ENCODE measurements at regions not wholly inside any gene's neighbourhood (a gene's known extent, or its start where the extent isn't known, plus 50 kb on each side); places are given as distances from the start of the nearest gene placed in this dataset.

DNA sequence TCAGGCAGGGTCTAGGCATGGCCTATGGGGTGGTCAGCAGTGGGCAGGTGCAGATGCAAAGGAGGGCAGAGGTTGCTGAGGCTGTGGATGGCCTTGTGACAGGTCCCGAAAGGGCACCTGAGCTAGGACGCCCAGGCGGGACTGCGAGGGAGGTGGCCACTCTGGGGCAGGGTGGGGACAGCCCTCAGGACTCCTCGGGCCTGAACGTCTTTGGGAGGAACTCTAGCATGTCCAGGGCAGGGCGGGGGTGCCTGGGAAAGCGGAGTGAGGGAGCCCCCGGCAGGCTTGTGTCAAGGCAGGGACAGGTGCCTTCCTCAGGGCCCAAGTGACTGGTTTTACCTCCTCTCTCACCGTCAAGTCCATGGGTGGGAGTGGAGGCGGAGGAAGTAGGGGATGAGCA is 125.4 kb upstream of the WNT4 start:
- no peak for DNase-seq

DNA sequence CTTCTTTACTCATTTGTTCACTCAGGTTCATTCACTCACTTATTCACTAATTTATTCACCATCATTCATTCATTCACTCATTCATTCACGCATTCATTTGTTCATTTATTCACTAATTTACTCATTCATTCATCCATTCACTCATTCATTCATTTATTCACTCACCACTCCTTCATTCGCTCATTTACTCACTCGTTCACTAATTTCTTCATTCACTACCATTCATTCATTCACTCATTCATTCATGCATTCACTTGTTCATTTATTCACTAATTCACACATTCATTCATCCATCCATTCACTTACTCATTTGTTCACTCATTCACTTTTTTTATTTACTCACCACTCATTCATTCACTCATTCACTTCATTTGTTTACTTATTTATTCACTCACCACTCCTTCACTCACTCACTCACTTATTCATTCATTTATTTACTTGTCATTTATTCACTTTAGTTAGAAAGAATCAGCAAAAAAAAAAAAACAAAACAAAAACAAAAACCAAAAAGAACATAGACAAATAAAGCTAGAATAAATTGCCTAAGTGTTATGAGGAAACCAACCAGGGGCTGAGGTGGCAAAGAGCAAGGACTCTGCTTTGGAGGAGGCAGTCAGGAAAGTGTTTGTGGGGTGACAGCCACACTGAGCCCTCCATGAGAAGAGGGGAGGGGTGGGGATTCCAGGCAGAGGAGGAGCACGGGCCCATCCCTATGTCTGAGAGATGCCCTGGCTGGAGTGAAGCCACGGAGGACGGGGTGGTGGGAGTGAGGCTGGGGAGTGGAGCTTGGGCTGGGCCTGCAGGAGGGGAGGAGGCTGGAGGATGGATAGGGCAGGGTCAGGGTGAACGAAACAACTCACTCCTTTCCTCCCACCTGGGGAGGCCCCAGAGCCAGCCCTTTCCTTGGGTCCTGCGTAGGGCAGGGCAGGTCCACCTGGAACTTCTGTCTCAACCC is 129.2 kb upstream of the WNT4 start:
- DNase-seq = no peak

DNA sequence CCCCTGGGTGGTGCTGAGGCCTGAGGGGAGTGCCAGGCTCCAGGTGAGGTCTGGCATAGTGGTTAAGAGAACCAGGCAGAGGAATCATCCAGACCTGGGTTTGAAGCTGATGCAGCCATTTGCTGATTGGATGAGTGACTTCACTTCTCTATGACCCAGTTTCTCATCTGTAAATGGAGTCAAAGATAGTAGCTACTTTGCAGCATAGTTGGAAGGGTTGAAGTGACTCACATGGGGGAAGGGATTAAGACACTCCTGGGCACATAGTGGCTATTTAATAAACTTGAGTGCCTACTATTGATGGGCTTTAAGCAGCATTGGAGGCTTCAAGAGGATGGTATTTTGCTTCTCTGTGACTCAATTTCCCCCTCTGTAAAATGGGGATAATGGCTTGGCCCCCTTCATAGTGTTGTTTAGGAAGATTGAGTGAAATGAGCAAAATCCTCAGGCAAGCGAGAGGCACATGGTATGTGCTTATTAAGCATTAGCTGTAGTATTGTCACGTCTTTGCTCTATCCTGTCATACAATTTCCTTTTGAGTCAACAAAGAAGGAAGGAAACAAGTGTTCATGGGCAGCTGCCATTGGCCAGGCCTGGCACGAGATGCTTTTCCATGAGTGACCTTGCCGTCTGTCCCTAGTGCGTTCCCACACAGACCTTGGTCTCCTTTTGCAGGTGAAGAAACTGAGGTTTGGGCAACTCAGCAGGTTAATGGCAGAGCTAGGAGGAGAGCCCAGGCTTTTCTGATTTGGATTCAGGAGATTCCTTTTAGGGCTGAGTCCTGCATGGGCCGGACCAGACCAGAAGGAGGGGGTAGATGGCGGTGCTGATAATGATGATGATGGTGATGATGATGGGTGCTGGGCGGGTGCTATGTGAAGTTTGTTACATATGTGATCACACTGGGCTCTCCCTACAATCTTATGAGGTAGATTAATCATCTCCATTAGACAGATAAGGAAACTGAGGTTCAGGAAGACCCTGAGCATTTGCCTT is 131.1 kb upstream of the WNT4 start:
- no peak for DNase-seq

DNA sequence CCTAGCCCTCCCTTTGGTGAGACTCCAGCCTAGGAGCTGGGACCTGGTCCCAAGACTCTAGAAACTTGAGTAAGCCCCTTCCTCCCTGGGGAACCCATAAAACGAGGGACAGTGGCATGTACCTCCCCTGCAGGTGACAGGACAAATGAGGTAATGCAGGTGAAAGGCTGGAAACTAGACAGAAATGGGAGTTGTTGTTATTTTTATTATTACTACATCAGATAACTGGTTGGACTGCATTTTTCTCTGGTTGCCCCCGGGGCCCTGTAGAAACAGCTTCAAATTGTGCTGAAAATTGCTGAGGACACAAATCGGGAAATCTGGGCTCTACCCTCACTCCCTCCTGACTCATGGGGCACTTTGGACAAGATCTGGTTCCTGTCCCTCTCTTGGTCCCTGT is 132.3 kb upstream of the WNT4 start:
- no peak for DNase-seq

DNA sequence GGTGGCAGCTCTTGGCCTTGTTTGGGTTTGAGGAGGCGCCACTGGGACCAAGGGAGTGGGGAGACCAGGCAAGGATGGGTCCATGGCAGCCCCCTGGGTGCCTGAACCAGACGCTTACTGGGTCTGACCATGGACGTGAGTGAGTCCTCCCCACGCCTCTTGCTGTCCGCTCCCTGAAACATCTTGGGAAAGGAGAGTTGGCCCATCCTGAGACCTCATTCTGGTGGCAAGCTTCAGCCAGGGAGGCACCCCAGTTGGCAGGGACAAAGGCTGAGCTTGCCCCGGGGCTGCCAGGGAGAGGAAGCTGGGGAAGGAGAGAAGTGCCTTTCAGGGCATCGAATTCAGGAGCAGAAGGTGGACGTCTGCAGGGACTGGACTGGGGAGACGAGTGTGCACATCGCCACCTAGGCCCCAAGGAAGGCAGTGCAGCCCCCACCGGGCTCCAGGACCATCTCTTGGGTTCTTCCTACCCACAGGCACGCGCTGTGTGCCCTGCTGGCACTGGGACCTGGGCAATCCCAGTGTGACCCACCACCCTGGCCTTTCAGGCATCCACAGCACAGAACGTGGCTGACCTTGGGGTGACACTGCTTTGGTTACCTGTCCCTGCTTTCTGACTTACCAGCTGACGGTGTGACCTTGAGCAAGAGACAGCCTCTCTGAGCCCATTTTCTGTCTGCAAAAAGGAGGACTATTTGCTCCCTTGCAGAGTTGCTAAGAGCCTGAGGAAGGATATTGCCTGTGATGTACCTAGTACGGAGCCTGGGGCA is 132.9 kb upstream of the WNT4 start:
- DNase-seq = peak; percentile 81

DNA sequence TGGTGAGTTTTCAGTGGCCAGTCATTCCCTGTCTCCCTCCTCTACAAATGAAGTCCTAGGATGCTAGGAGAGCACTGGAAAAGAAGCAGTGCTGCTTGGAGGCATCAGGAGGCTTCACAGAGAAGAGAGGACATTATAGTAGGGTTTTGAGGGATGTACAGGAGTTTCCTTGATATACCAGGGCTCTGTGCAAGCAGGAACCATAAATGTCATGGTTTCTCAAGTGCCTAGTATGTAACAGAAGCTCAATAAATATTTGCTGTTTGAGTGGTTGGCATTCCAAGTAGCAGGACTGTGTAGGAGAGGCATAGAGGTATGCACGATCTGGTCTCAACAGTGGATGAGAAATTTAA is 133.5 kb upstream of the WNT4 start:
- no peak for DNase-seq

DNA sequence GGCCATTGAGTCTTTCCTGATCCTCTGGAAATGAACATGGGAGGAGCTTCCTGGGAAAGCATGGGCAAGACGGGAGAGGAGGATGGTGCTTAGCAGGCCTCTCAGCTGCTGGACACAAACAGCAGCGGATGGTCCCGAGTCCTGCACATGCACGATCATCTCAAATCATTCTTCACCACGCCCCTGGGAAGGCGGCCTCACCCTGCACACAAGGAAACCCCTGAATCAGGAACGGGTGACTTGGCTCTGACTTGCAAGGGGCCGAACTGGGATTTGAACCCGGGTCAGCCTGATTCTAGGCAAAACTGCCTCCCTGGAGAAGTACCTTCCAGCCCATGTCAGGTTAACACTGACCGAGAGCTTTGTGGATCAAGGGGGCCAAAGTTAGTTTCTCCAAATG is 134.8 kb upstream of the WNT4 start:
- DNase-seq = no peak

DNA sequence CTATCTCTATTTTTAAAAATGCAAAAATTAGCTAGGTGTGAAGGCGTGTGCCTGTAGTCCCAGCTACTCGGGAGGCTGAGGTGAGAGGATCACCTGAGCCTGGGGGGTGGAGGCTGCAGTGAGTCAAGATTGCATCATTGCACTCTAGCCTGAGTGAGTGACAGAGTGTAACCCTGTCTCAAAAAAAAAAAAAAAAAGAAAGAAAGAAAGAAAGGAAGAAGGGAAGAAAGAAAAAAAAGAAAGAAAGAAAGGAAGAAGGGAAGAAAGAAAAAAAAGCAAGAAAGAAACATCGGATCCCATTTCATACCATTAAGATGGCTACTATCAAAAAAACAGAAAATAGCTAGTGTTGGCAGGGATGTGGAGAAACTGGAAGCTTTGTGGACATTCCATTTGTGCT is 136.8 kb upstream of the WNT4 start:
- DNase-seq = no peak

DNA sequence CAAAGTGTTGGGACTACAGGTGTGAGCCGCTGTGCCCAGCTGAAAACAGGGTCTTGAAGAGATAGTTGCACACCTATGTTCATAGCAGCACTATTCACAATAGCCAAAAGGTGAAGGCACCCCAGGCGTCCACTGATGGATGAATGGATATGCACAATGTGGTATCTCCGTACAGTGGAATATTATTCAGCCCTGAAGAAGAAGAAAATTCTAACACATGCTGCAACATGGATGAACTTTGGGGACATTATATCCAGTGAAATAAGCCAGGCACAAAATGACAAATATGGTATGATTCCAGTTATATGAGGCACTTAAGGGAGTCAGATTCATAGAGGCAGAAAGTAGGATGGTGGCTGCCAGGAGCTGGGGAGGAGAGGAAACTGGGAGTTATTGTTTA is 137.6 kb upstream of the WNT4 start:
- DNase-seq = no peak

DNA sequence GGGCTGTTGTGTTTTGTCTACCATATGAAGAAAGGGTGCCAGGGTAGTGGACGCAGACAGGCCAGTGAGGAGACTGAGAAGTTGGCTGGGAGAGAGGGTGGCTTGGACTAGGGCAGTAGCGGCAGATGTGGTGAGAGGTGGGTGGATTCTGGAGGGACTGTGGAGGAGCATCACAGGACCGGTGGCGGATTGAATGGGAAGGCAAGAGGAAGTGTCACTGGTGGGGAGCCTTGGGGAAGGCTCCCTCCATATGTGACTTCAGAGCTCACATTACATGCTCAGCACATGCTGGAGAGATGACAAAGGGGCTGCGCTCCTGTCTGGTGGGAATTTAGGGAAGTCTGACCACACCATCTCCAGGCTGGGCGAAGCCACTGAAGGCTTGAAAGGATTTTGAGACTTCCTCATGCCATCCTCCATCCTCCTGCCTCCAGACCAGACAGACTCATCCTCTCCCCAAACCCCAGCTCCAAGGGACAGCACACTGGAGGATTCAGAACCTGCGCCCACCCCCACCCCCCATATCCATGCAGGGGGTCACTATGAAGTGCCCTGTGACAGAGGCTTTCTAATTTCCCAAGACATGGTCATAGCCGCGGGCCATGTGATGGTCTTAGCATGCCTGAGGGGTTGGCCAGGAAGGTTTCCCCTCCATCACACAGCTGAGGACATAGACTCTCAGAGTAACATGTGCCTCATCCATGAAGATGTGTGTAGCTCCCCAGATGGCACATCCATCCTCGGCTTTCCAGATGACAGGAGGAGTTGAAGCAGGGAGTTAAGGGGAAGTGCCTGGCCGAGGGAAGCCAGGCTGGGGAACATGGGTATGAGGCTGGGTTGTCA is 138.8 kb upstream of the WNT4 start:
- DNase-seq = no peak

DNA sequence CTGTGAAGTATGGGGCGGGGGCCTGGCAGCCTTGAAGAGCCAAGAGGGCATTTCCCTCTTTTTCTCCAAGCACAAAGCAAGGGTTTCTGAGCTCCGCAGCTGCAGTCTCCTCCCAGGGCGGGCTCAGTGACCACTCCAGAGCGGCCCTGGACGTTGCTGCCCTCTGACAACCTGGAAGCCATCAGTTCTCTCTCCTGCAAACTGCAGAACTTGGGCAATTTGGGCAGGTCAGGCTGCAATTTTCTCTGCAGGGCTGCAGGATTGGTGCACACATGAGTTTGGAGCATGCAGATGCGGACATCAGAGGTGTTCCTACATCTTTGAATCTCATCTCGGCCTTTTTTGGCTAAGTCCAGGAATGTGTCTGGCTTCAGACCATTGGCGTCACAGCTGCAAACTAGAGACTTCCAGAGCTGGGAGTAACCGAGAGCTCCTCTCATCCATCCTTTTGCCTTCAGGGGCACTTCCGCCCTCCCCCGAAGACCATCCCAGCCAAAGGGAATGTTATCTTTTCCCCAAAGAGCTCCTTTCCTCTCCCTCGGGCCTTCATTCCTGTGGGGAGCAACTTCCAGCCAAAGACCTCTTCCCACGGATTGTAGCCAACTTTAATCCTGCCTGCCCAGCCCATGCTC is 139.6 kb upstream of the WNT4 start:
- no peak for DNase-seq

DNA sequence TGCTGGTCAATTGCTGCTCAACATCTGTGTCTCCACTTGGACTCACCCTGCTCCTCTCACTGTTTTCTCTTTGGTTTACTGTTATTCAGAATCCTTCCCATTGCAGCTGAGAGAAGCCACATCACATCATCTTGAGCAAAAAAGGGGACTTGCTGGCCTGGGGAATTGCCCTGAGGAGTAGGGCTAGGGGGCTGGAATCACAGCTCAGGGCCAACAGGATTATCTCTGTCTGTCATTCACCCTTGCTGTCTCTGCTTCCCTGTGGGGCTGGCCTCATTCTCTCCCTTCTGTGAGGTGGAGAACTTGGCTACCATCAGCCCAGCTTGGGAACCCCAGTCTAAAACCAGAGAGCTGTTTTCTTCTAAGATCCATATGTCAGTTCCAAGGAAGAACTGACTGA is 140.7 kb upstream of the WNT4 start:
- DNase-seq = no peak

DNA sequence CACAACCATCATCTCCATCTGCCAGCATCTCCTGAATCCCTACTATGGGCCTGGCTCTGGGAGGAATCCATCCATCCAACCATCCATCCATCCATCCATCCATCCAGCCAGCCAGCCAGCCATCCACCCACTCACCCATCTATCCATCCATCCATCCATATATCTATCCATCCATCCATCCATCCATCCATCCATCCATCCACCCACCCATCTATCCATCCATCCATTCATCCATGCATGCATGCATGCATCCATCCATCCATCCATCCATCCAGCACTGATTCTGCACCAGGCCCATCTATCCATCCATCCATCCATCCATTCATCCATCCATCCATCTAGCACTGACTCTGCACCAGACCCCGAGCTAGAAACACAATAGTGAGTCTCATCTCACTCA is 141.3 kb upstream of the WNT4 start:
- no peak for DNase-seq

DNA sequence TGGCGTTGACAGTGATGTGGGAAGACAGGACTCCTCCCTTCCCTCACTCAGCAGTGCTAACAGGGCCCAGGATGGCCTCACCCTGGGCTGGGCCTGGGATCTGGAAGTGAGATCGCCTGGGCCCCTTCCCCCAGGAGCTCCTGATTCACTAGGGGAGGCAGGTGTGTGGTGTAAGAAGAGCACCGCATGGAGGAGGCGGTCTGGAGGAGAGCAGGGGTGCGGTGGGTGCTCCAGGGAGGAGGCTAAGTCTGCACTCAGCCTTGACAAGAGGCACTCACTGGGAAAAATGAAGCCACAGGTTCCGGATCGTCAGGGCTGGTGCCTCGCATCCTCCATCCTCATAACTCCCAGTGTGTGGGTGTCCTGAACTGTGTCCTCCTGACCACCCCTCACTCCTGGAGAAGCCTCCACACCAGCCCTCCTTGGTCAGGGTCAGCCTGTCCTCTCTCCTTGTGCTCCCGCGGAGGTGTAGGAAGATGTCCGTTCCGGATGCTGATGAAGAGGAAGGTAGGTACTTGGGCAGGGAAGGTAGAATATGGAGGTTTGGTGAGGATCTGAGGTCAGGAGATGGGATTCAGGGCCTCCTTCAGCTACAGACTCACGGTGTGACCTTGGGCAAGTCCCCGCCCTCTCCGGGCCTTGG is 142.1 kb upstream of the WNT4 start:
- DNase-seq = no peak

DNA sequence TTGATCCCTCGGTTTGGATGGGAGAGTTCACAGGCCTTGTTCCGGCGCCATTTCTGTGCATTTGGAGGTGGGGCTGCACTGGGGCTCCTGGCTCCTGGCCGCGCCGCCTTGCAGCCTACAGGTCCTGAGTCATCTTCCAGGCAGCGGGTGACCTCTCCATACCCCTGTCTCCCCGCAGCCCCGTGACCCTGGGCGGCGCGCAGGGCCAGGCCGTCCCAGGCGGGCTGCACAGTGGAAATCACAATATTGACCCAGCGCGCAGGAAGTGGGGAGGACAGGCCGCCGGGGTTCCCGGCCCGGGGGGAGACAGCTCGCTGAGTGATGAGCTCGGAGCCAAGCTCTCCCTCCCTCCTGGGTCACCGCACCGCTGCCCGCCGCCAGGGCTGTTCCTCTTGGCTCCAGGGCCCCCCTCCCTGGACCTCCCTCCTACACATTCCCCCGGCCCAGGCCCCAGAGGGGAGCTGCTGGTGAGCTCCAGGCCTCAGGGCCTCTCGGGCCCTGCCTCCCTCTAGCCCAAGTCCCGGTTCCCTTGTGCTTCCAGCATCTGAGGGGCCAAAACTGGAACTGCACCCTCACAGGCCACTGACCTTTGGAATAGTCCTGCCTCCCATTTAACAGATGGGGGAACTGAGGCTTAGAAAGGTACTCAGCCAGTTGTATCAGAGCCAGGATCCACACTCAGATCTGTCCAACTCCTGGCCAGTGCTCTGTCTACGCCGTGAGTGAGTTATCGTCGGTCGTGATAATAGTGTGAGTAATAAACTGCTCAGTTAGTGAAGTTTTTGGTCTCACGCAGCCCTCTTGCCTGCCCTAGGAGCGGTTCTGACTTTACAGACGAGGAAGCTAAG is 142.9 kb upstream of the WNT4 start:
- DNase-seq = no peak

DNA sequence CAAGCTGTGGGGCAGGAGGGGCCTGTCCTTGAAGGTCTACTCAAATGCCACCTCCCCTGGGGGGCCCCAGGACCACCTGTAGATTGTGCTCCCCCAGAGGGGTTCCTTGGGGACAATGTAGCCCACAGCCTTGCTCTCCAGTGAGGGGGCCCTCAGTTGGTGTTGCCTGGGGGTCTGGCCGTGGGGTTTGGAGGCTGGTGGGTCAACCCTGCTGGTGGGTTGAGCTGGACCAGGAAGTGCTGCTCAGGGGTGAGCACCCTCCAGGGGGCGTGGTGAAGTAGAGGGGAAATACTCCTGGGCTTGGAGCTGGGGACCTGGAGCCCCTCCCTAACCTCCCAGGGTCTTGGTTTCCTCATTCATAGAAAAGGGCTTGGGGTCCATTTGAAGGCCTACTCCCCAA is 143.6 kb upstream of the WNT4 start:
- DNase-seq = no peak

DNA sequence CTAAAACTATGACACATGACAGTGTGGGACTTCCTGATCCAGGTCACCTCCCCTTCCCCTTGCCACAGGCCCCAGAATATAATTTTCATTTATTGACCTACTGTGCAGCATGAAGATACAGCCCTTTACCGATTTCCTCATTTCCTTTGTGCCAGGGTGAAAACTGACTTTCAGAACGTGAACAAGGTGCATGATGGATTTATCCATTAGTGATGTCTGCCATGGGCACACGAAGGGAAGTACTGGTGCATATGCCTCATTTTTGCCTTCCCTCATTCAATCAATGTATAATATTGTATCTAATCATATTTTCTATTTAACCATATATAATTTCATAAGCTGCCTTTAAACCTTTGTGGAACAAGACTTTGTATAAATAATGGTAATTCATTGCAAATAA is 144.4 kb upstream of the WNT4 start:
- DNase-seq = no peak

DNA sequence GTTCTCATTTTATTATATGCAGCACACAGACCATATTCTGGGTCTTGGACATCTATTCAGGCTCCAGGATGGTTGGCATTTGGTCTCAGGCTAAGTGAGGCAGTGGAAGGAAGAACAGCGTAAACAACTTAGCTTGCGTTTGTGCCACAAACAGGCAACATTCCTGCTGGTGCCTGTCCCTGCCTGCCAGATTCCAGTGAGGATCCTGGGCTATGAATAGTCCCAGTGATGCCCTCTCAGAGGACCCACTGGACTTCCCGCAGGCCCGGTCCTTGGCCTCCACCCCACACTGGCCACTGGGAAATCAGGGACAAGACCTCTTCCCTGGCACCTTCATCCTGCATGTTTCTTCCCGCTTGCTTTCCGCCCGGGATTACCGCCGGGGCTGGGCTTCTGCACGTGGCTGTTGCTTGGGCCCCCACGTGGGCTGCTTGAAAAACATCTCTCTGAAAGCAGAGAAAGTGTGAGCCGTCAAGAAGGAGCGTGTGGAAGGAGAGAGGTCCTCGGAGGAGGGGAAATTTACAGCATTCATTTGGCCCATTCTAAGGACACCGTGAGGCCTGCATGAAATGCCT is 145.1 kb upstream of the WNT4 start:
- DNase-seq = no peak

DNA sequence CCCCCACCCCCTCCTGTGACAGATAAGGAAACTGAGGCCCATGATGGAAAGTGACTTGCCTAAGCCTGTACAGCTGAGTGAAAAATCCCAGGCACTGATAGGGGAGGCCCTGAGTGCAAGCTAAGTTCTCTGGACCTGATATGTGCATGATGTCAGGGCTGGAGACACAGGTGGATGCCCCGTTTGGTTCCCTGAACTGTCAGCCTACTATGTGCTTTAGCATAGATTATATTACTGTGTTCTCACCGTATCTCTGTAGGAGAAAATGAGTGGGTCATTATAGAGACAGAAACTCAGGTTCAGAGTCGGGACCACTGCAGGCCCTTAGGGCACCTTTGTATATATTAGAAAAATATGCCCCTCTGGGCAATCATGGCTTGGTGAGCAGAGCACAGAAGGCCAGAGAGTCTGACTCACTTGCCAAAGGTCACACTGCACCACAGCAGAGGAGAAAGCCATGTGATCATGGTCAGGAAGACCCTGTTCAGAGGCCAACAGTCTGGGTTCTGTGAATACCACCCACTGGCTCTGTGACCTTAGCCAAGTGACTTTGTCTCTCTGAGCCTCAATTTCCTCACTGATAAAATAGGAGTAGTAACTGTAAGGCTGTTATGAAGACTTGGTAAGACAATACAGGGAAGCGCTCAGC is 145.8 kb upstream of the WNT4 start:
- DNase-seq = no peak
